Left lung (tissue), 4 donors: ENCODE measurements at regions not wholly inside any gene's neighbourhood (a gene's known extent, or its start where the extent isn't known, plus 50 kb on each side); places are given as distances from the start of the nearest gene placed in this dataset.
A peak's percentile ranks its signal among the peaks of the same experiment; 100 is the strongest.
"Not testable (repeated sequence)": the region's sequence is repeated elsewhere in the genome, so short reads cannot be mapped to it uniquely, and the experiment has no call there.

Experiments
- ATAC-seq: fragments of 200-7000 bp; cut with Tn5 transposase; one replicate; pipeline ENCODE4 v1.9.1; 2020; ENCODE audit warnings: moderate library complexity
- DNase-seq, 4 donors: peaks; one replicate each; pipeline ENCODE4 v3.0.0-alpha.2; 2013 to 2020
- H3K27ac ChIP-seq, 2 donors: fragments of 200-600 bp; sonication (generic) in 1 of 2; one replicate each; pipeline versions ENCODE4 v1.5.0 to v1.8.0; 2020 to 2021
- H3K27me3 ChIP-seq, 2 donors: fragments of 200-600 bp; sonication (generic) in 1 of 2; one replicate each; pipeline versions ENCODE4 v1.5.0 to v1.8.0; 2020 to 2021
- H3K36me3 ChIP-seq, 2 donors: fragments of 200-600 bp; sonication (generic) in 1 of 2; one replicate each; pipeline versions ENCODE4 v1.5.0 to v1.8.0; 2020 to 2021
- H3K4me1 ChIP-seq, 2 donors: fragments of 200-600 bp; one replicate each; pipeline ENCODE4 v1.8.0; 2021
- H3K4me3 ChIP-seq, 2 donors: fragments of 200-600 bp; sonication (generic) in 1 of 2; one replicate each; pipeline versions ENCODE4 v1.5.0 to v1.8.0; 2020 to 2021; ENCODE audit warnings: mild to moderate bottlenecking in 1 of 2
- H3K9me3 ChIP-seq, 2 donors: fragments of 200-600 bp; sonication (generic) in 1 of 2; one replicate each; pipeline versions ENCODE4 v1.5.0 to v1.8.0; 2020 to 2021
- CTCF ChIP-seq, 2 donors: fragments of 200-600 bp; sonication (generic) in 1 of 2; IDR thresholded peaks; one replicate each; pipeline versions ENCODE4 v1.5.0 to v1.8.0; 2021; ENCODE audit warnings: antibody characterized with exemption in 2 of 2
- intact Hi-C, 2 donors: fragments of 100-400 bp; cut with DNase I; formaldehyde crosslinking; loops; one replicate each; pipeline versions ENCODE4 v1.11.2 to v1.14.2; 2022
- donor health status: DM: no; HTN: yes; CAD: no.
- donor health status: DM: no; HTN: no; CAD: no.

GRCh38 chr1:37360011-37360410, 114.4 kb upstream of the ZC3H12A start:
- DNase-seq (peak in 1 of 4 donors; percentile 1), ATAC-seq (no peak)
- H3K4me1 ChIP-seq: no peaks in the 10 kb centered on the region

GRCh38 chr1:37362594-37363385, 111.6 kb upstream of the ZC3H12A start:
- no peak for ATAC-seq
- H3K4me3 ChIP-seq: no peak overlapping the region
- peaks cover 0 to 77% of the 10 kb centered on the region in 2 donors for H3K27me3 ChIP-seq
- H3K36me3 ChIP-seq: no peaks in the 10 kb centered on the region
- H3K27ac ChIP-seq: no peak overlapping the region
- no peak for DNase-seq
- no peak for TF ChIP-seq CTCF (IDR thresholded peaks at IDR 0.05)
- H3K4me1 ChIP-seq: no peaks in the 10 kb centered on the region
- H3K9me3 ChIP-seq: no peaks in the 10 kb centered on the region
- intact Hi-C loops: no loop called here

More at GRCh38 chr1:37360011-37360410, 114.4 kb upstream of the ZC3H12A start:
- Histone ChIP-seq H3K27me3 (peaks cover 0 to 83% of the 10 kb centered on the region in 2 donors), H3K27ac (no peak overlapping the region), H3K4me3 (no peak overlapping the region), H3K36me3 (no peaks in the 10 kb centered on the region), H3K9me3 (no peaks in the 10 kb centered on the region)
- no peak for TF ChIP-seq CTCF (IDR thresholded peaks at IDR 0.05)
- intact Hi-C loops: no loop called here

- H3K9me3 ChIP-seq: no peaks in the 10 kb centered on the region
- no peaks in the 10 kb centered on the region for H3K4me1 ChIP-seq
- intact Hi-C loops: no loop called here
- H3K27me3 ChIP-seq: peaks cover 0 to 73% of the 10 kb centered on the region in 2 donors
- no peak for DNase-seq
- ATAC-seq: no peak
- H3K36me3 ChIP-seq: no peaks in the 10 kb centered on the region
- no peak overlapping the region for H3K27ac ChIP-seq
- no peak for TF ChIP-seq CTCF (IDR thresholded peaks at IDR 0.05)
- H3K4me3 ChIP-seq: no peak overlapping the region
These were observed 110.8 kb upstream of the ZC3H12A start for GRCh38 chr1:37363535-37363934.

- not testable (repeated sequence) for H3K27ac ChIP-seq
These were observed 105.6 kb upstream of the ZC3H12A start for GRCh38 chr1:37368665-37369315.

GRCh38 chr1:37372302-37372701, 102.1 kb upstream of the ZC3H12A start:
- no peak for TF ChIP-seq CTCF (IDR thresholded peaks at IDR 0.05)

More at GRCh38 chr1:37368665-37369315, 105.6 kb upstream of the ZC3H12A start:
- intact Hi-C loops, H3K4me1 ChIP-seq, H3K36me3 ChIP-seq, DNase-seq, H3K4me3 ChIP-seq, ATAC-seq, H3K9me3 ChIP-seq: not testable (repeated sequence)
- H3K27me3 ChIP-seq: peaks cover 0 to 24% of the 10 kb centered on the region in 2 donors

More at GRCh38 chr1:37372302-37372701, 102.1 kb upstream of the ZC3H12A start:
- ATAC-seq: no peak
- Histone ChIP-seq H3K4me1 (no peaks in the 10 kb centered on the region), H3K27me3 (no peaks in the 10 kb centered on the region), H3K27ac (no peak overlapping the region), H3K4me3 (no peak overlapping the region), H3K36me3 (no peaks in the 10 kb centered on the region), H3K9me3 (no peaks in the 10 kb centered on the region)
- intact Hi-C loops: no loop called here
- no peak for DNase-seq
